Vagina (tissue), 2 donors: ENCODE measurements at regions not wholly inside any gene's neighbourhood (a gene's known extent, or its start where the extent isn't known, plus 50 kb on each side); places are given as distances from the start of the nearest gene placed in this dataset.

Experiments
- DNase-seq, 2 donors: peaks; one replicate each; pipeline ENCODE4 v3.0.0-alpha.2; 2017; ENCODE audit errors: extremely low spot score in 2 of 2
- H3K27ac ChIP-seq: fragments of 200-600 bp; sonication (generic); one replicate; pipeline ENCODE4 v1.5.1; 2019
- H3K27me3 ChIP-seq: fragments of 200-600 bp; sonication (generic); one replicate; pipeline ENCODE4 v1.5.1; 2019
- H3K36me3 ChIP-seq, 2 donors: fragments of 200-600 bp; sonication (generic); one replicate each; pipeline ENCODE4 v1.5.1; 2017 to 2019
- H3K4me1 ChIP-seq: fragments of 200-600 bp; sonication (generic); one replicate; pipeline ENCODE4 v1.5.1; 2019
- H3K4me3 ChIP-seq, 2 donors: fragments of 200-600 bp; sonication (generic); 1 replicate in 1 of 2; 2 replicates in 1 of 2; pipeline ENCODE4 v1.5.1; 2016 to 2019
- H3K9me3 ChIP-seq: fragments of 200-600 bp; sonication (generic); one replicate; pipeline ENCODE4 v1.5.1; 2019
- CTCF ChIP-seq, 3 experiments: fragments of 450-650 bp in 2 of 3; fragments of 200-600 bp in 1 of 3; sonication (generic) in 1 of 3; IDR thresholded peaks; one replicate each; pipeline ENCODE4 v1.5.1; 2017 to 2019; ENCODE audit warnings: antibody characterized with exemption in 3 of 3, mild to moderate bottlenecking in 2 of 3, moderate library complexity in 2 of 3
- POLR2A ChIP-seq, 2 donors: fragments of 450-650 bp; IDR thresholded peaks; one replicate each; pipeline ENCODE4 v1.6.1; 2017; ENCODE audit warnings: antibody characterized with exemption in 2 of 2, mild to moderate bottlenecking in 2 of 2, moderate library complexity in 2 of 2
- POLR2AphosphoS5 ChIP-seq, 2 donors: sonication (generic); formaldehyde crosslinking; IDR thresholded peaks; one replicate each; pipeline ENCODE4 v1.9.0; 2017; ENCODE audit warnings: antibody characterized with exemption in 2 of 2, mild to moderate bottlenecking in 2 of 2, low read depth in 1 of 2; ENCODE audit not compliant: insufficient read depth in 1 of 2
- intact Hi-C: fragments of 100-400 bp; cut with DNase I; formaldehyde crosslinking; loops from one replicate; pipeline ENCODE4 v1.15.1; 2023

GRCh38 chr7:84251277-84251781 lies 56.7 kb upstream of the SEMA3A start:
- TF ChIP-seq CTCF (IDR thresholded peaks at IDR 0.05) (no peak), POLR2A (IDR thresholded peaks at IDR 0.05) (no peak), POLR2AphosphoS5 (IDR thresholded peaks at IDR 0.05; ENCODE audit: insufficient read depth in 1 of 2, low read depth in 1 of 2) (no peak)
- intact Hi-C loops = no loop called here
- Histone ChIP-seq H3K36me3 (no peaks in the 10 kb centered on the region), H3K9me3 (no peaks in the 10 kb centered on the region), H3K27ac (no peak overlapping the region), H3K4me3 (no peak overlapping the region), H3K27me3 (no peaks in the 10 kb centered on the region), H3K4me1 (no peaks in the 10 kb centered on the region)
- no peak for DNase-seq

GRCh38 chr7:84250452-84250851 lies 55.9 kb upstream of the SEMA3A start:
- no peak overlapping the region for H3K27ac ChIP-seq

GRCh38 chr7:84249656-84250055 lies 55.1 kb upstream of the SEMA3A start:
- no peak overlapping the region for H3K4me3 ChIP-seq
- H3K9me3 ChIP-seq = no peaks in the 10 kb centered on the region
- no peak for DNase-seq
- H3K27ac ChIP-seq = no peak overlapping the region
- TF ChIP-seq POLR2A (IDR thresholded peaks at IDR 0.05) (no peak), POLR2AphosphoS5 (IDR thresholded peaks at IDR 0.05; ENCODE audit: insufficient read depth in 1 of 2, low read depth in 1 of 2) (no peak), CTCF (IDR thresholded peaks at IDR 0.05) (no peak)
- intact Hi-C loops = no loop called here
- no peaks in the 10 kb centered on the region for H3K27me3 ChIP-seq
- no peaks in the 10 kb centered on the region for H3K4me1 ChIP-seq
- no peaks in the 10 kb centered on the region for H3K36me3 ChIP-seq

More at GRCh38 chr7:84250452-84250851, 55.9 kb upstream of the SEMA3A start:
- H3K36me3 ChIP-seq = no peaks in the 10 kb centered on the region
- H3K27me3 ChIP-seq = no peaks in the 10 kb centered on the region
- no peak for DNase-seq
- H3K9me3 ChIP-seq = no peaks in the 10 kb centered on the region
- no peaks in the 10 kb centered on the region for H3K4me1 ChIP-seq
- no peak overlapping the region for H3K4me3 ChIP-seq
- TF ChIP-seq POLR2A (IDR thresholded peaks at IDR 0.05) (no peak), POLR2AphosphoS5 (IDR thresholded peaks at IDR 0.05; ENCODE audit: insufficient read depth in 1 of 2, low read depth in 1 of 2) (no peak), CTCF (IDR thresholded peaks at IDR 0.05) (no peak)
- intact Hi-C loops = no loop called here

DNA sequence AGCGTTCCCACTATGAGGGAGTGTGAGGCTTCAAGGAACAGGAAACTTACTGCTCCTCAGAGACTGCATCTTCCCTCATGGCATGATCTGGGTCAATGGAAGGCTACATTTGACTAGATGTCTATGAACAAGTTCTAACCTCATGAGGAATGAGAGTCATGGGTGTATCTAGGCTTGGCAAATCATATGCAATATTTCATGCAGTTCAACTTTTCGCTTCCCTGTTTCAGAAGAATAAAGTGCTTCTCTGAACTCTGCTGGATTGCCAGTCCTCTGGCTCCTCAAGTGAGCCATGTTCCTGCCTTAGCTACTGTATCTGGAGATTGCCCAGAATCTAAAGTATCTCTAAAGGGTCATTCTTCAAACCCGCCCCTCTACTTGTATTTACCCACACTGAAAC lies 54.3 kb upstream of the SEMA3A start:
- no peaks in the 10 kb centered on the region for H3K36me3 ChIP-seq
- no peaks in the 10 kb centered on the region for H3K4me1 ChIP-seq
- TF ChIP-seq CTCF (IDR thresholded peaks at IDR 0.05) = no peak
- TF ChIP-seq POLR2A (IDR thresholded peaks at IDR 0.05) = no peak
- no peak for TF ChIP-seq POLR2AphosphoS5 (IDR thresholded peaks at IDR 0.05; ENCODE audit: insufficient read depth in 1 of 2, low read depth in 1 of 2)
- H3K27me3 ChIP-seq = no peaks in the 10 kb centered on the region
- H3K27ac ChIP-seq = no peak overlapping the region
- no peak for DNase-seq
- no peak overlapping the region for H3K4me3 ChIP-seq
- no peaks in the 10 kb centered on the region for H3K9me3 ChIP-seq
- intact Hi-C loops = no loop called here

DNA sequence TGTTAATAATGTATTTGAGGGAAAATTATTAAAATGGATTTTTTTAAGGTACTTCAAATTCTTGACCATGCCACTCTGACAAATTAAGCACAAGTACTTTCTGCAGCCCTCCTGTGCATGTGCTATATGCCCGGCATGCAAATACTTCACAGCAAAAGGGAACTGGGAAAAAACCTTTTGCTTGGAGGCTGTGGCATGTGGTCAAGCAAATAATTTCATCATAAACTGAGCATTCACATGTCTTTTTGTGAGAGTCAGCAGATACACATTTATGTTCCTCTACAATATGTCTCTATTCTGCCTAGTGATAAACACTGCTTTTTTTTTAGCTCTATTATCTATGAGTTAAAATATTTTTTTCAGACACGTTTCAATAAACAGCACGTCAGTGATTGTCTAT lies 53.7 kb upstream of the SEMA3A start:
- H3K27ac ChIP-seq = no peak overlapping the region

More for the DNA sequence above, 53.7 kb upstream of the SEMA3A start:
- Histone ChIP-seq H3K4me3 (no peak overlapping the region), H3K9me3 (no peaks in the 10 kb centered on the region), H3K36me3 (no peaks in the 10 kb centered on the region), H3K27me3 (no peaks in the 10 kb centered on the region), H3K4me1 (no peaks in the 10 kb centered on the region)
- DNase-seq = no peak
- intact Hi-C loops = no loop called here
- no peak for TF ChIP-seq CTCF (IDR thresholded peaks at IDR 0.05)
- no peak for TF ChIP-seq POLR2AphosphoS5 (IDR thresholded peaks at IDR 0.05; ENCODE audit: insufficient read depth in 1 of 2, low read depth in 1 of 2)
- TF ChIP-seq POLR2A (IDR thresholded peaks at IDR 0.05) = no peak
